ENCODE measurements at regions not wholly inside any gene's neighbourhood (a gene's known extent, or its start where the extent isn't known, plus 50 kb on each side); places are given as distances from the start of the nearest gene placed in this dataset.
"Not testable (repeated sequence)": the region's sequence is repeated elsewhere in the genome, so short reads cannot be mapped to it uniquely, and the experiment has no call there.

- DNase-seq: no peak
Measured at GRCh38 chr3:80701349-80701748, 933.6 kb upstream of the ROBO1 start.

- DNase-seq: no peak
Measured at GRCh38 chr3:80697291-80697690, 929.5 kb upstream of the ROBO1 start.

- no peak for DNase-seq
Measured at GRCh38 chr3:80696280-80696679, 928.5 kb upstream of the ROBO1 start.

GRCh38 chr3:80688814-80689213 is 921.0 kb upstream of the ROBO1 start:
- DNase-seq: no peak

- no peak for DNase-seq
Measured at GRCh38 chr3:80682951-80683350, 915.2 kb upstream of the ROBO1 start.

- DNase-seq: no peak
Measured at GRCh38 chr3:80682235-80682634, 914.4 kb upstream of the ROBO1 start.

- DNase-seq: no peak
Measured at GRCh38 chr3:80677796-80678195, 910.0 kb upstream of the ROBO1 start.

GRCh38 chr3:80676866-80677265 is 909.1 kb upstream of the ROBO1 start:
- no peak for DNase-seq

GRCh38 chr3:80676261-80676660 is 908.5 kb upstream of the ROBO1 start:
- DNase-seq: no peak

- DNase-seq: no peak
Measured at GRCh38 chr3:80675790-80676189, 908.0 kb upstream of the ROBO1 start.

- DNase-seq: no peak
Measured at GRCh38 chr3:80668600-80669294, 900.9 kb upstream of the ROBO1 start.

GRCh38 chr3:80668100-80668499 is 900.3 kb upstream of the ROBO1 start:
- DNase-seq: no peak

GRCh38 chr3:80663426-80663825 is 895.6 kb upstream of the ROBO1 start:
- DNase-seq: no peak

- no peak for DNase-seq
Measured at GRCh38 chr3:80655216-80655615, 887.4 kb upstream of the ROBO1 start.

GRCh38 chr3:80649170-80649569 is 881.4 kb upstream of the ROBO1 start:
- DNase-seq: no peak

- no peak for DNase-seq
Measured at GRCh38 chr3:80643421-80643820, 875.6 kb upstream of the ROBO1 start.

- no peak for DNase-seq
Measured at GRCh38 chr3:80618295-80619256, 850.8 kb upstream of the ROBO1 start.

- no peak for DNase-seq
Measured at GRCh38 chr3:80612366-80612765, 844.6 kb upstream of the ROBO1 start.

- not testable (repeated sequence) for DNase-seq
Measured at GRCh38 chr3:80608072-80608471, 840.3 kb upstream of the ROBO1 start.

- DNase-seq: no peak
Measured at GRCh38 chr3:80606073-80606472, 838.3 kb upstream of the ROBO1 start.

GRCh38 chr3:80601479-80601878 is 833.7 kb upstream of the ROBO1 start:
- no peak for DNase-seq

GRCh38 chr3:80592792-80593191 is 825.0 kb upstream of the ROBO1 start:
- no peak for DNase-seq

- DNase-seq: no peak
Measured at GRCh38 chr3:80586338-80586737, 818.5 kb upstream of the ROBO1 start.

- DNase-seq: no peak
Measured at GRCh38 chr3:80580146-80580545, 812.3 kb upstream of the ROBO1 start.

Measured in T1000 (cell line).